ENCODE measurements at regions not wholly inside any gene's neighbourhood (a gene's known extent, or its start where the extent isn't known, plus 50 kb on each side); places are given as distances from the start of the nearest gene placed in this dataset.
"Not testable (repeated sequence)": the region's sequence is repeated elsewhere in the genome, so short reads cannot be mapped to it uniquely, and the experiment has no call there.

DNA sequence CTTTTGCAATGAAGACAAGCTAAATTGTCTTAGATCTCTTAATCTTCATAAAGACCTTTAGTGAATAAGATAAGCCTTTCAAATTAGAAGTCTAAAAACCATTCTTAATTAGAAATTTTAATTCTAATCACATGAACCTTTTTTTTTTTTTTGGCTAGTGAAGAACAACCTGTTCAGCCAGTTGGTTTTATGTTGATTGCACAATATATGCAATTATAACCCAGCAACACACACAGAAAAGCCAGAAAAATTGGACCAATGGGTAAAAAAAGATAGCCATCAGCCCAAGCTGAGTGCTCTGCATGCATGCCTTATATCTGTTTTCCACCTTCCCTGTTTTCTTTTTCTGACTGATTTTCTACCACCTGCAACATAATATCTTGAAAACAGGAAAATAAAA is 252.2 kb downstream of the SYT10 start:
- no peak for DNase-seq (ENCODE audit: low spot score)

GRCh38 chr12:33184161-33184560 is 255.5 kb downstream of the SYT10 start:
- DNase-seq (ENCODE audit: low spot score) = no peak

DNA sequence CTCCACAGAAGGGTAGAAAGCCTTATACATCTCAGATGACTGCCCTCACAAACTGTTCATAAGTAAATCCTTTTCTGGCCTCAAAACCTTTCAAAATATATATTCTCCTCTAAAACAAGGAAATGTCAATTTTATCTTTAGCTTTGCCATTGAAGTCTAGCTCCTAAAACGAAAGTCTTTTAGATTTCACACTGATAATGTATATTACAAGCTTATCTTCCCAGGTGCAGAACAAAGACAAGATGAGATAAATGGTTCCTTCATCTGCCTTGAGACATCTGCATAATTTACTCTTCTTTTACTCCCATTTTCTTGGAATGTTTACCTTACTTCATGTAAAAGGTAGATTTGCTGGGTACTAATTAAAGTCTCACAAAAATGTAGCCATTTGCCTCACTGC is 257.1 kb downstream of the SYT10 start:
- DNase-seq (ENCODE audit: low spot score) = no peak

- no peak for DNase-seq (ENCODE audit: low spot score)
Observed at GRCh38 chr12:33180918-33181317, 258.7 kb downstream of the SYT10 start.

GRCh38 chr12:33166260-33166659 is 269.7 kb upstream of the PKP2 start:
- not testable (repeated sequence) for DNase-seq (ENCODE audit: low spot score)

- no peak for DNase-seq (ENCODE audit: low spot score)
Observed at GRCh38 chr12:33156042-33156441, 259.5 kb upstream of the PKP2 start.

GRCh38 chr12:33147292-33147691 is 250.7 kb upstream of the PKP2 start:
- not testable (repeated sequence) for DNase-seq (ENCODE audit: low spot score)

GRCh38 chr12:33129500-33129899 is 232.9 kb upstream of the PKP2 start:
- DNase-seq (ENCODE audit: low spot score) = no peak

GRCh38 chr12:33125755-33126154 is 229.2 kb upstream of the PKP2 start:
- no peak for DNase-seq (ENCODE audit: low spot score)

- no peak for DNase-seq (ENCODE audit: low spot score)
Observed at GRCh38 chr12:33116284-33116683, 219.7 kb upstream of the PKP2 start.

- no peak for DNase-seq (ENCODE audit: low spot score)
Observed at GRCh38 chr12:33115716-33116115, 219.1 kb upstream of the PKP2 start.

- DNase-seq (ENCODE audit: low spot score) = no peak
Observed at GRCh38 chr12:33111850-33112249, 215.3 kb upstream of the PKP2 start.

DNA sequence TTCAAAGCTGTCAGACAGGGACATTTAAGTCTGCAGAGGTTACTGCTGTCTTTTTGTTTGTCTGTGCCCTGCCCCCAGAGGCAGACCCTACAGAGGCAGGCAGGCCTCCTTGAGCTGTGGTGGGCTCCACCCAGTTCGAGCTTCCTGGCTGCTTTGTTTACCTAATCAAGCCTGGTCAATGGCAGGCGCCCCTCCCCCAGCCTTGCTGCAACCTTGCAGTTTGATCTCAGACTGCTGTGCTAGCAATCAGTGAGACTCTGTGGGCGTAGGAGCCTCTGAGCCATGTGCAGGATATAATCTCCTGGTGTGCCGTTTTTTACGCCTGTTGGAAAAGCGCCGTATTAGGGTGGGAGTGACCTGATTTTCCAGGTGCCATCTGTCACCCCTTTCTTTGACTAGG is 211.2 kb upstream of the PKP2 start:
- not testable (repeated sequence) for DNase-seq (ENCODE audit: low spot score)

DNA sequence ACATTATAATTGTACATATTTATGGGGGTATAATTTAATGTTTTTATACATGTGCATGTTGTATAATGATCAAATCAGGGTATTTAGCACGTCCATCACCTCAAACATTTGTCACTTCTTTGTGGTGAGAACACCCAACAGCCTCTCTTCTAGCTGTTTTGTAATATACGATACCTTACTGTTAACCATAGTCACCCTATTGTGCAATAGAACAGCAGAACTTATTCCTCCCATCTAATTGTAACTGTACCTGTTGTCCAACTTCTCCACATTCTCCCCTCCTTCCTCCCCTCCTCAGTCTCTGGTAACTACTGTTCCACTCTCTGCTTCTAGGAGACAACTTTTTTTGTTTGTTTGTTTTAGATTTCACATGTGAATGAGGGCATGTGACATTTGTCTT is 197.0 kb upstream of the PKP2 start:
- DNase-seq (ENCODE audit: low spot score) = no peak

- not testable (repeated sequence) for DNase-seq (ENCODE audit: low spot score)
Observed at GRCh38 chr12:33087876-33088275, 191.3 kb upstream of the PKP2 start.

DNA sequence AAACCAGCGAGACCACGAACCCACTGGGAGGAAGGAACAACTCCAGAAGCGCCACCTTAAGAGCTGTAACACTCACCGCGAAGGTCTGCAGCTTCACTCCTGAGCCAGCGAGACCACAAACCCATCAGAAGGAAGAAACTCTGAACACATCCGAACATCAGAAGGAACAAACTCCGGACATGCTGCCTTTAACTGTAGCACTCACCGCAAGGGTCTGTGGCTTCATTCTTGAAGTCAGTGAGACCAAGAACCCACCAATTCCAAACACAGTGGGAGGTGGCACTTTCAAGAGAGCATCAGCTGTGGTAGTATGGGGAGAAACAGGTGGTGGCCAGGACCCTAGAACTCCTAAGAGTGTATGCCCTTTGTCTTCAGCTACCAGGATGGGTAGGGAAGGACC is 179.8 kb upstream of the PKP2 start:
- DNase-seq (ENCODE audit: low spot score) = not testable (repeated sequence)

- not testable (repeated sequence) for DNase-seq (ENCODE audit: low spot score)
Observed at GRCh38 chr12:33075130-33075766, 178.7 kb upstream of the PKP2 start.

- DNase-seq (ENCODE audit: low spot score) = no peak
Observed at GRCh38 chr12:33061844-33062243, 165.3 kb upstream of the PKP2 start.

DNA sequence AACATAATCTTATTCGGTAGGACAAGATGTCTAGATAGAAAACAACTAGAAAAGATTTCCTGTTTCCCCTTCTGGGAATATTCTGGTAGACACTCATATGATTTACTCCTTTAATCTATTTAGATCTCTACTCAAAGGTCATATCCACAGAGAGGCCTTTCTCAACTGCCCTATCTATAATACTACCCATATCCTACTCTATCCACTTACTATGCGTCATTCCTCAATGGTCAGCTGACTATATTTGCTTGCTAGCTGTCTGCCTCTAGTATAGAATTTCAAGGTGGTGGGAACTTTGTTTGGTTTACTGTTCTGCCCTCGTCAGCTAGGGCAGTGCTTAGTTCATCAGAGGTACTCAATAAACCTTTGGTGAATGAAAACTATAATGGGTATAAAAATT is 157.8 kb upstream of the PKP2 start:
- DNase-seq (ENCODE audit: low spot score) = no peak

DNA sequence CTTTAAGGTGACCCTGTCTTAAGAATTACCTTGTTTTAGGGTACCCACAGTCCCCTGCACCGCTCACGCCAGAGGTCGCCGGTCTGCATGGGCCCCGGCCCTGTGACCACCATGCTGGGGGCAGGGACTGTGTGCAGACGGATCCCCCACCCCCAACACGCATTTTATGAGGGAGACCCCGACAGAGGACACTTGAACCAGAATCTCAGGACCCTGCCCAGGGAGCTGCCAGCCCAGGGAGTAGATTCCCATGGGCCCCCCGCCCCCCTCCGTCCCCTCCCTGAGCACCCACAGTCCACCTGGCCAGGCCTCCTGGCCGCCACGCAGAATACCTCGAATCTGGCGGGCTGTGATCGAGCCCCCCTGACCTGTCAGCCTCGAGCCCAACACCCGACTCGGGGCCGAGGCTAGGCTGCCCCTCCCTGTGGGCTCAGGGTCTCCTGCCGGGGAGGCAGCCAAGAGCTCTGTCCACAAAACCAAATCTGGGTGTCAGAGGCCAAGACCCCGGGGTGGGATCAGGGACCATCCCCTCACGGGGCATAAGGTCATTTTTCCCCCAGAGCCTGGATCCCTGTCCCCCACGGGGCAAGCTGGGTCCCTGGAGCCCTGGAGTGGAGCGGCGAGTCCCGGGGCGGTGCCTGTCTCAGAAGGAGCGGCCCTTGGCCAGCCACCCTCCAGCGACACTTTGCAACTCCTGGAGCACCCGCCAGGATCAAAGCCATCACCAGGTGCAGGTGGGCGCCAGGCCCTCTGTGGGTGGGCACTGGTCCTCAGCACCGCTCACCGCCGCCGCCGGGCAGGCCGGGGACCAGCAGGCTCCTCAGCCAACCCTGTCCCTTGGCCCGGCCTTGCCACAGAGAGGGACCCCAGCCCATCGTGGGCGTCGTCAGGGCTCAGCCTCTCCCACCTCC is 155.8 kb upstream of the PKP2 start:
- DNase-seq (ENCODE audit: low spot score) = no peak

- no peak for DNase-seq (ENCODE audit: low spot score)
Observed at GRCh38 chr12:33047666-33048065, 151.1 kb upstream of the PKP2 start.

DNA sequence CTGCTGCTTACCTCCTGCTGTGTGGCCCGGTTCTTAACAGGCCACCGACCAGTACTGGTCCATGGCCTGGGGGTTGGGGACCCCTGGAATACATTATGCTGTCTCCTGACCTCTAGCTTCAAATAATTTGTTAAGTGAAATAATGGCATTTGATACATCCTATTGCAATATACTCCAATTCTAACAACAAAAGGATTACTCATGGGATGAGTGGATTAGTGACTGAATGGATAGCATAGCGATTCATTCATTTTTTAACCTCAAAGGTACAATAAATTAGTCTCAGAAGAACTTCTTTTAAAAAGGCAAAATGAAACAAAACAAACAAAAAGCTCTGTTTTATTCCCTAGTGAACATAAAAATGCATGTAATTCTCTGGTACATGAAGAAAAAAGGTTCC is 147.9 kb upstream of the PKP2 start:
- DNase-seq (ENCODE audit: low spot score) = no peak

GRCh38 chr12:33041562-33041961 is 145.0 kb upstream of the PKP2 start:
- no peak for DNase-seq (ENCODE audit: low spot score)

- DNase-seq (ENCODE audit: low spot score) = not testable (repeated sequence)
Observed at GRCh38 chr12:33033999-33034398, 137.4 kb upstream of the PKP2 start.
